ENCODE measurements at regions not wholly inside any gene's neighbourhood (a gene's known extent, or its start where the extent isn't known, plus 50 kb on each side); places are given as distances from the start of the nearest gene placed in this dataset.

GRCh38 chr7:159249671-159250070 is 105.0 kb upstream of the VIPR2 start:
- Mint-ChIP-seq H3K4me1 (ENCODE audit: low read depth, unreplicated experiment) (no peaks in the 10 kb centered on the region), H3K9me3 (ENCODE audit: low read depth, unreplicated experiment) (peaks cover 24% of the 10 kb centered on the region), H3K36me3 (ENCODE audit: insufficient read depth, unreplicated experiment) (no peaks in the 10 kb centered on the region), H3K27me3 (ENCODE audit: unreplicated experiment) (no peaks in the 10 kb centered on the region), H3K4me3 (ENCODE audit: low read depth, unreplicated experiment) (no peak overlapping the region), H3K27ac (ENCODE audit: unreplicated experiment) (no peak overlapping the region)
- CTCF ChIA-PET = no interaction called here
- no peak for TF ChIP-seq CTCF (IDR thresholded peaks at IDR 0.05; ENCODE audit: unreplicated experiment)
- BruUV-seq (replicated peaks) = no TSS peak
- intact Hi-C loops (cut with micrococcal nuclease; ENCODE audit: unreplicated experiment) = no loop called here
- no peak for DNase-seq

GRCh38 chr7:159247910-159248309 is 103.2 kb upstream of the VIPR2 start:
- Mint-ChIP-seq H3K4me3 (ENCODE audit: low read depth, unreplicated experiment) (no peak overlapping the region), H3K9me3 (ENCODE audit: low read depth, unreplicated experiment) (peaks cover 18% of the 10 kb centered on the region), H3K36me3 (ENCODE audit: insufficient read depth, unreplicated experiment) (no peaks in the 10 kb centered on the region), H3K27ac (ENCODE audit: unreplicated experiment) (no peak overlapping the region), H3K4me1 (ENCODE audit: low read depth, unreplicated experiment) (no peaks in the 10 kb centered on the region), H3K27me3 (ENCODE audit: unreplicated experiment) (no peaks in the 10 kb centered on the region)
- BruUV-seq (replicated peaks) = no TSS peak
- intact Hi-C loops (cut with micrococcal nuclease; ENCODE audit: unreplicated experiment) = no loop called here
- CTCF ChIA-PET = no interaction called here
- no peak for DNase-seq
- TF ChIP-seq CTCF (IDR thresholded peaks at IDR 0.05; ENCODE audit: unreplicated experiment) = no peak

GRCh38 chr7:159246702-159247480 is 102.2 kb upstream of the VIPR2 start:
- H3K4me3 Mint-ChIP-seq (ENCODE audit: low read depth, unreplicated experiment) = no peak overlapping the region
- peaks cover 11% of the 10 kb centered on the region for H3K9me3 Mint-ChIP-seq (ENCODE audit: low read depth, unreplicated experiment)

GRCh38 chr7:159240962-159241361 is 96.3 kb upstream of the VIPR2 start:
- no TSS peak for BruUV-seq (replicated peaks)
- no peak overlapping the region for H3K4me3 Mint-ChIP-seq (ENCODE audit: low read depth, unreplicated experiment)
- DNase-seq = no peak
- peaks cover 19% of the 10 kb centered on the region for H3K9me3 Mint-ChIP-seq (ENCODE audit: low read depth, unreplicated experiment)
- H3K27ac Mint-ChIP-seq (ENCODE audit: unreplicated experiment) = no peak overlapping the region
- H3K36me3 Mint-ChIP-seq (ENCODE audit: insufficient read depth, unreplicated experiment) = no peaks in the 10 kb centered on the region
- no peaks in the 10 kb centered on the region for H3K27me3 Mint-ChIP-seq (ENCODE audit: unreplicated experiment)
- intact Hi-C loops (cut with micrococcal nuclease; ENCODE audit: unreplicated experiment) = no loop called here
- no peaks in the 10 kb centered on the region for H3K4me1 Mint-ChIP-seq (ENCODE audit: low read depth, unreplicated experiment)
- no peak for TF ChIP-seq CTCF (IDR thresholded peaks at IDR 0.05; ENCODE audit: unreplicated experiment)
- CTCF ChIA-PET = no interaction called here

More at GRCh38 chr7:159246702-159247480, 102.2 kb upstream of the VIPR2 start:
- Mint-ChIP-seq H3K27ac (ENCODE audit: unreplicated experiment) (no peak overlapping the region), H3K4me1 (ENCODE audit: low read depth, unreplicated experiment) (no peaks in the 10 kb centered on the region), H3K27me3 (ENCODE audit: unreplicated experiment) (no peaks in the 10 kb centered on the region), H3K36me3 (ENCODE audit: insufficient read depth, unreplicated experiment) (no peaks in the 10 kb centered on the region)
- intact Hi-C loops (cut with micrococcal nuclease; ENCODE audit: unreplicated experiment) = no loop called here
- CTCF ChIA-PET = no interaction called here
- DNase-seq = no peak
- TF ChIP-seq CTCF (IDR thresholded peaks at IDR 0.05; ENCODE audit: unreplicated experiment) = no peak
- BruUV-seq (replicated peaks) = no TSS peak

Data from Calu3 (cell line).